Breast epithelium (tissue), 3 donors: ENCODE measurements at regions not wholly inside any gene's neighbourhood (a gene's known extent, or its start where the extent isn't known, plus 50 kb on each side); places are given as distances from the start of the nearest gene placed in this dataset.

Source experiments
- CTCF ChIP-seq, 3 donors: fragments of 450-650 bp; IDR thresholded peaks; one replicate each; pipeline ENCODE4 v1.5.1; 2016 to 2017; ENCODE audit warnings: antibody characterized with exemption in 3 of 3, mild to moderate bottlenecking in 3 of 3, moderate library complexity in 3 of 3
- POLR2A ChIP-seq: fragments of 450-650 bp; IDR thresholded peaks from one replicate; pipeline ENCODE4 v1.6.1; 2016; ENCODE audit warnings: antibody characterized with exemption, mild to moderate bottlenecking, moderate library complexity
- POLR2AphosphoS5 ChIP-seq, 3 donors: sonication (generic); formaldehyde crosslinking; IDR thresholded peaks; one replicate each; pipeline ENCODE4 v1.6.1; 2017; ENCODE audit warnings: antibody characterized with exemption in 3 of 3

DNA sequence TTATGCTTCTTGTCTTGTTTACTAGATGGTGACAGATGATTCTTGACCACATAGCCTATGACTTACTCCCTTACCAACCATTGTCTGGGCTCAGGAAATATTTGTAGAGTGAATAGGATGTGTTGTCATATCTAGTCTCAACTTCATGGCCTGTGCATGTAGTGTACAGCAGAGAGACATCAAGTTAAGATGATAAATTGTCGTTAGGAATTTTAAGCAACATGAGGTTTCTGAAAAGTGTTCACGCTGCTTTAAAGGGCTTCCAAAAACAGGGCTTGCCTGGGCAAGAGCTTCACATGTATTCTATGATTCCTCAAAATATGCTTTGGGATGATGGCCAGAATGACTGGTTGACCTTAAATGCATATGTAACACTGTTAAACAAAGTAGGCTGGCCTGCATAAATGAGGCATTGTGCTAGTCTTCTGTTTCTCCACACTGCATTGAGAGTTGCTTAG is 424.0 kb downstream of the RND3 start:
- no peak for TF ChIP-seq POLR2A
- TF ChIP-seq CTCF (IDR thresholded peaks at IDR 0.05): no peak
- TF ChIP-seq POLR2AphosphoS5 (IDR thresholded peaks at IDR 0.05): no peak
